C4-2B (cell line): ENCODE measurements at regions not wholly inside any gene's neighbourhood (a gene's known extent, or its start where the extent isn't known, plus 50 kb on each side); places are given as distances from the start of the nearest gene placed in this dataset.

Experiments used
- ZFX ChIP-seq: fragments of 450-650 bp; IDR thresholded peaks from 2 replicates; pipeline ENCODE4 v1.6.1; 2017
- TF ChIP-seq, protein P1 (sequence below): fragments of 450-650 bp; conservative IDR thresholded peaks from 2 replicates; pipeline ENCODE4 v1.5.1; 2017; ENCODE audit warnings: mild to moderate bottlenecking

DNA sequence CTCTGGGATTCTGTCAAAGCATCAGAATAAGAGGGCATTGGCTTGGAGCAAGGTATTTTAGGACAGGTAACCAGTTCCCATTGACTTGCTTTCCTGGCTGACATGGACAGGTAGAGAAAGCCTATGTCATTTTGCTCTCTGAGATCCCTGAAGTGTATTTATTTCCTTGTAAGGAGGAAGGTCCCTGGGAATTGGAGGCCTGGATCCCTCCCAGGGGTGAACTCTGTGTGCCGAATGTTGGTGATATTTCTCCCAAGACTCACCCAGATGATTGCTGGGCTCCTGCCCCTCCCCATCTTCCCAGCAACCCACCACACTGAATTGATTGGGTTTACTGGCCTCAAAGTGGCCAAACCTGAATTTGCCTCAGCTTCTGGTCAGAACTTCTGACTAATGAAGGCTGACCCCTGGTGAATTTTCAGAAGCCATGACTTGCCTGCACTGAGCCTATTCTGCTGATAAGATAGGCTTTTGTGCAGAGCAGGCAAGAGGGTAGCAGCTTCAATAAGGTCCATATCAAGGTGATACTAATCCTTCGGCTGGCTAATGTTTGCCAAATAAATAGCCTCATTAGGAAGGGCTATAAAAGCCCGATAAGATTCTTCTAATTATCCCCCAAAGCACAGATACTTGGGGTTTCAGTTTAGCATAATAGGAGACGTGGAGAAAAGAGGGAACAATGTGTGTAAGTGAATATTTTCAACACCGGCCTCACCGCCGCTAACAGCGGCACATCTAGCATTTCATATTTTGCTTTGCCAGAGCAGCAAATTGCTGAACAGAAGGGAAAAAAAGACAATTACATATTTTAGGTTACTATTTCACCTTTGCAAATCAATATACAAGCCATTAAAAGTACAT, 152.9 kb upstream of the PITX1 start:
- TF ChIP-seq, protein P1, sequence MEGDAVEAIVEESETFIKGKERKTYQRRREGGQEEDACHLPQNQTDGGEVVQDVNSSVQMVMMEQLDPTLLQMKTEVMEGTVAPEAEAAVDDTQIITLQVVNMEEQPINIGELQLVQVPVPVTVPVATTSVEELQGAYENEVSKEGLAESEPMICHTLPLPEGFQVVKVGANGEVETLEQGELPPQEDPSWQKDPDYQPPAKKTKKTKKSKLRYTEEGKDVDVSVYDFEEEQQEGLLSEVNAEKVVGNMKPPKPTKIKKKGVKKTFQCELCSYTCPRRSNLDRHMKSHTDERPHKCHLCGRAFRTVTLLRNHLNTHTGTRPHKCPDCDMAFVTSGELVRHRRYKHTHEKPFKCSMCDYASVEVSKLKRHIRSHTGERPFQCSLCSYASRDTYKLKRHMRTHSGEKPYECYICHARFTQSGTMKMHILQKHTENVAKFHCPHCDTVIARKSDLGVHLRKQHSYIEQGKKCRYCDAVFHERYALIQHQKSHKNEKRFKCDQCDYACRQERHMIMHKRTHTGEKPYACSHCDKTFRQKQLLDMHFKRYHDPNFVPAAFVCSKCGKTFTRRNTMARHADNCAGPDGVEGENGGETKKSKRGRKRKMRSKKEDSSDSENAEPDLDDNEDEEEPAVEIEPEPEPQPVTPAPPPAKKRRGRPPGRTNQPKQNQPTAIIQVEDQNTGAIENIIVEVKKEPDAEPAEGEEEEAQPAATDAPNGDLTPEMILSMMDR = peak; percentile 48; the same call in 1 of the 2 replicates
- no peak for TF ChIP-seq ZFX
